K562 (cell line): ENCODE measurements at regions not wholly inside any gene's neighbourhood (a gene's known extent, or its start where the extent isn't known, plus 50 kb on each side); places are given as distances from the start of the nearest gene placed in this dataset.
"Not testable (repeated sequence)": the region's sequence is repeated elsewhere in the genome, so short reads cannot be mapped to it uniquely, and the experiment has no call there.

Source experiments
- ATAC-seq: fragments of 200-7000 bp; cut with Tn5 transposase; 3 replicates; pipeline ENCODE4 v1.9.1; 2020; ENCODE audit warnings: moderate library complexity
- BruUV-seq: library from RNA; stranded (reverse); fragments of 400-500 nt; replicated peaks from 2 replicates; lab custom pipeline; 2021; lab: Mats Ljungman, UMichigan
- CTCF ChIA-PET: fragments of 300-600 bp; formaldehyde crosslinking; extraction: SDS; loops from one replicate; lab custom pipeline; 2021; ENCODE audit warnings: low intra/inter-chr PET ratio; lab: Yijun Ruan, JAX
- POLR2A ChIA-PET: fragments of 300-600, 350-650 bp; sonication (Branson Sonifier 250); formaldehyde crosslinking; extraction: SDS; loops from one replicate; lab custom pipeline; 2021; ENCODE audit warnings: antibody characterized with exemption, inconsistent platforms; lab: Yijun Ruan, JAX
- DNase-seq, 4 experiments: peaks; one replicate each; pipeline versions ENCODE4 v3.0.0 to v3.0.0-alpha.2; 2011 to 2018; ENCODE audit warnings: low spot score in 3 of 4, mixed read lengths in 3 of 4; ENCODE audit errors: extremely low read depth in 1 of 4
- FAIRE-seq: peaks from 2 replicates; lab custom pipeline; 2011; peaks lifted over from hg19 to GRCh38; lab: Jason Lieb, UNC
- H2AFZ ChIP-seq: 2 replicates; pipeline ENCODE4 v1.6.0; 2011; ENCODE audit warnings: low read depth, low read length, control low read depth, inconsistent platforms
- H3K27ac ChIP-seq: fragments of 200-600 bp; 3 replicates; pipeline ENCODE4 v1.8.0; 2011; ENCODE audit warnings: low read depth, mild to moderate bottlenecking, control low read depth, inconsistent platforms, low read length, moderate library complexity, mixed read lengths; ENCODE audit errors: extremely low read depth
- H3K27me3 ChIP-seq, 2 experiments: fragments of 300-600 bp in 1 of 2; 2 replicates in 1 of 2; 3 replicates in 1 of 2; pipeline versions ENCODE4 v1.6.0 to v1.8.0; 2011; ENCODE audit warnings: inconsistent platforms in 2 of 2, low read length in 2 of 2, mild to moderate bottlenecking in 1 of 2, mixed read lengths in 1 of 2, moderate library complexity in 1 of 2; ENCODE audit not compliant: control insufficient read depth in 2 of 2, insufficient read depth in 2 of 2
- H3K36me3 ChIP-seq: fragments of 300-600 bp; 3 replicates; pipeline ENCODE4 v1.8.0; 2011; ENCODE audit warnings: mild to moderate bottlenecking, low read length, inconsistent platforms; ENCODE audit not compliant: control insufficient read depth, insufficient read depth
- H3K4me1 ChIP-seq, 2 experiments: fragments of 200-600 bp in 1 of 2; replicated peaks in 1 of 2; 2 replicates in 1 of 2; 3 replicates in 1 of 2; pipeline versions ENCODE4 v1.5.1 to v1.8.0; 2011; ENCODE audit warnings: inconsistent platforms in 2 of 2, low read length in 2 of 2, mild to moderate bottlenecking in 1 of 2, mixed read lengths in 1 of 2, moderate library complexity in 1 of 2; ENCODE audit not compliant: control insufficient read depth in 2 of 2, insufficient read depth in 2 of 2
- H3K4me2 ChIP-seq: 2 replicates; pipeline ENCODE4 v1.6.1; 2011; ENCODE audit warnings: low read length, control low read depth, inconsistent platforms, mixed read lengths; ENCODE audit not compliant: insufficient read depth
- H3K4me3 ChIP-seq: fragments of 200-600 bp; sonication (generic), shearing (Covaris generic); 2 replicates; pipeline ENCODE4 v1.5.1; 2016; ENCODE audit warnings: control low read depth, inconsistent platforms
- H3K79me2 ChIP-seq: fragments of 200-600 bp; 3 replicates; pipeline ENCODE4 v1.8.0; 2011; ENCODE audit warnings: low read length, inconsistent platforms; ENCODE audit not compliant: control insufficient read depth, insufficient read depth
- H3K9ac ChIP-seq, 2 experiments: 2 replicates each; pipeline versions ENCODE4 v1.6.0 to v1.6.1; 2011; ENCODE audit warnings: low read depth in 2 of 2, low read length in 2 of 2, control low read depth in 1 of 2, inconsistent platforms in 1 of 2, mild to moderate bottlenecking in 1 of 2, mixed read lengths in 1 of 2; ENCODE audit not compliant: insufficient read depth in 1 of 2
- H3K9me1 ChIP-seq: one replicate; pipeline ENCODE4 v1.6.0; 2011; ENCODE audit warnings: inconsistent platforms, mild to moderate bottlenecking, low read length, moderate library complexity; ENCODE audit not compliant: control insufficient read depth, insufficient read depth
- H3K9me3 ChIP-seq: replicated peaks from 2 replicates; pipeline ENCODE4 v1.5.1; 2011; ENCODE audit warnings: low read depth, low read length, inconsistent platforms; ENCODE audit not compliant: control insufficient read depth, insufficient read depth
- H4K20me1 ChIP-seq: replicated peaks from 2 replicates; pipeline ENCODE4 v1.6.1; 2011; ENCODE audit warnings: low read length, inconsistent platforms, mixed read lengths; ENCODE audit not compliant: control insufficient read depth, insufficient read depth
- BRD4 ChIP-seq: fragments of 200-600 bp; sonication (generic); IDR thresholded peaks from 2 replicates; pipeline ENCODE4 v1.6.1; 2017; ENCODE audit warnings: inconsistent platforms
- EWSR1 ChIP-seq: fragments of 450-650 bp; IDR thresholded peaks from 2 replicates; pipeline ENCODE4 v1.6.1; 2018; ENCODE audit warnings: borderline replicate concordance, mild to moderate bottlenecking, low read depth, moderate library complexity; ENCODE audit not compliant: partially characterized antibody
- NFYB ChIP-seq: IDR thresholded peaks from 2 replicates; pipeline ENCODE4 v1.6.1; 2011; ENCODE audit warnings: mild to moderate bottlenecking, moderate library complexity; ENCODE audit not compliant: insufficient read length; ENCODE audit errors: extremely low read depth
- PURB ChIP-seq: sonication (generic); formaldehyde crosslinking; IDR thresholded peaks from 2 replicates; pipeline ENCODE4 v1.9.0; 2021; ENCODE audit warnings: low read depth, mild to moderate bottlenecking, missing genetic modification reagents
- ZNF408 ChIP-seq: fragments of 250-450 bp; sonication (Bioruptor Pico); IDR thresholded peaks from 2 replicates; pipeline ENCODE4 v1.4.0; 2020; ENCODE audit warnings: low read depth, mild to moderate bottlenecking, moderate library complexity
- ZNF445 ChIP-seq: fragments of 250-450 bp; sonication (Bioruptor Pico); IDR thresholded peaks from 2 replicates; pipeline ENCODE4 v1.4.0; 2020; ENCODE audit warnings: low read depth, mild to moderate bottlenecking, moderate library complexity
- WGBS: fragments of 100-300 bp; shearing (Covaris generic); methylation state at CpG from one replicate; pipeline ENCODE4 v1.1.6; 2016; ENCODE audit warnings: low coverage, mixed read lengths; ENCODE audit not compliant: insufficient coverage; ENCODE audit errors: missing lambda C conversion rate; 5-methylcytosine and 5-hydroxymethylcytosine counted together
- in situ Hi-C: fragments of 300-500 bp; cut with MboI; formaldehyde crosslinking; loops from 4 replicates; pipeline ENCODE4 v1.15.0; 2018; ENCODE audit warnings: inconsistent platforms, mixed read lengths
- intact Hi-C: fragments of 100-400 bp; cut with micrococcal nuclease; formaldehyde crosslinking; loops from 2 replicates; pipeline ENCODE4 v1.14.2; 2022
- TF ChIP-seq, protein P1 (sequence below): fragments of 450-650 bp; IDR thresholded peaks from 2 replicates; pipeline ENCODE4 v1.6.1; 2016; ENCODE audit warnings: antibody characterized with exemption
- TF ChIP-seq, protein P2 (sequence below): fragments of 450-650 bp; IDR thresholded peaks from 2 replicates; pipeline ENCODE4 v1.7.0; 2016; ENCODE audit warnings: borderline replicate concordance
- TF ChIP-seq, protein P3 (sequence below): IDR thresholded peaks from 2 replicates; pipeline ENCODE4 v1.6.1; 2014; ENCODE audit warnings: antibody characterized with exemption
- TF ChIP-seq, protein P4 (sequence below): fragments of 250-450 bp; sonication (Bioruptor Pico); IDR thresholded peaks from 2 replicates; pipeline ENCODE4 v1.5.0; 2021

DNA sequence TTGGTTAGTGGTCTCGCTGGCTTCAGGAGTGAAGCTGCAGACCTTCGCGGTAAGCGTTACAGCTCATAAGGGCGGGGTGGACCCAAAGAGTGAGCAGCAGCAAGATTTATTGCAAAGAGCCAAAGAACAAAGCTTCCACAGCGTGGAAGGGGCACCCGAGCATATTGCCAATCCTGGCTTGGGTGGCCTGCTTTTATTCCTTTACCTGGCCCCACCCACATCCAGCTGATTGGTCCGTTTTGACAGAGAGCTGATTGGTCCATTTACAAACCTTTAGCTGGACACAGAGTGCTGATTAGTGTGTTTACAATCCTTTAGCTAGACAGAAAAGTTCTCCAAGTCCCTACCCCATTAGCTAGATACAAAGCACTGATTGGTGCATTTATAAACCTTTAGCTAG lies 69.0 kb upstream of the TOPAZ1 start:
- H3K9ac ChIP-seq, BruUV-seq, FAIRE-seq, H3K9me1 ChIP-seq, H3K36me3 ChIP-seq, in situ Hi-C loops, ATAC-seq, H2AFZ ChIP-seq, intact Hi-C loops, DNase-seq, H3K79me2 ChIP-seq, CTCF ChIA-PET, H3K4me3 ChIP-seq, H3K9me3 ChIP-seq, H3K4me1 ChIP-seq, H3K4me2 ChIP-seq, H4K20me1 ChIP-seq, H3K27ac ChIP-seq: not testable (repeated sequence)
- POLR2A ChIA-PET: interaction anchor here (0.6 kb wide), 2 partner anchors 15 to 193 kb away, joined by 3 to 4 read pairs; no protein-coding TSS in a partner anchor
- peak; percentile 78 for TF ChIP-seq NFYB
- WGBS: 19% methylated on average over 8 of the region's 8 CpGs
- H3K27me3 ChIP-seq: peaks cover 0 to 19% of the 10 kb centered on the region in 2 experiments; a peak in 3 of 5 replicates

DNA sequence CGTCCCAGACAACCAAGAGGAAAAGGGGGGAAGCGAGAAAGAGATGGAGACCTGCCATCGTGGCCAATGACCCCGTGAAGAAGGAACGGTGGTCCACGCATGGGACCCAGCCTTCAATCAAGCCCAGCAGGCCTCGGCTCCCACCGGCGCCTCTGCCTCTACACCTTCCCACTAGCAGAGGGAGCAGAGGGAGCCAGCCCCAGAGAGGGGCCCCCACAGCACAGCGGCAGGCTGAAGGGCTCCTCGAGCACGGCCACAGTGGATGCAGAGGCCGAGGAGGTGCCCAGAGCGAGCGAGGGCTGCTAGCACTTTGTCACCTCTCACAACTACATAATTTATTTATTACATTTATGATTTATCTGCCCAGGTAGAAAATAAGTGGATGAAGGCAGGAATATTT lies 68.4 kb upstream of the TOPAZ1 start:
- no peak overlapping the region for H3K4me2 ChIP-seq
- no peaks in the 10 kb centered on the region for H3K4me1 ChIP-seq
- 2% methylated on average over 15 of the region's 15 CpGs for WGBS
- H3K4me3 ChIP-seq: no peak overlapping the region
- H3K27ac ChIP-seq: no peak overlapping the region
- H3K79me2 ChIP-seq: no peaks in the 10 kb centered on the region
- ChIA-PET POLR2A (interaction anchor here (0.6 kb wide), 2 partner anchors 15 to 193 kb away, joined by 3 to 4 read pairs; no protein-coding TSS in a partner anchor), CTCF (no interaction called here)
- H3K36me3 ChIP-seq: no peaks in the 10 kb centered on the region
- H3K9me3 ChIP-seq: no peaks in the 10 kb centered on the region
- H3K27me3 ChIP-seq: peaks cover 0 to 19% of the 10 kb centered on the region in 2 experiments; a peak in 3 of 5 replicates
- BruUV-seq: no TSS peak
- TF ChIP-seq ZNF408 (CRISPR knock-in tag) (no peak), ZNF445 (CRISPR knock-in tag) (no peak), BRD4 (no peak), PURB (CRISPR knock-in tag) (no peak), EWSR1 (no peak)
- TF ChIP-seq, protein P1, sequence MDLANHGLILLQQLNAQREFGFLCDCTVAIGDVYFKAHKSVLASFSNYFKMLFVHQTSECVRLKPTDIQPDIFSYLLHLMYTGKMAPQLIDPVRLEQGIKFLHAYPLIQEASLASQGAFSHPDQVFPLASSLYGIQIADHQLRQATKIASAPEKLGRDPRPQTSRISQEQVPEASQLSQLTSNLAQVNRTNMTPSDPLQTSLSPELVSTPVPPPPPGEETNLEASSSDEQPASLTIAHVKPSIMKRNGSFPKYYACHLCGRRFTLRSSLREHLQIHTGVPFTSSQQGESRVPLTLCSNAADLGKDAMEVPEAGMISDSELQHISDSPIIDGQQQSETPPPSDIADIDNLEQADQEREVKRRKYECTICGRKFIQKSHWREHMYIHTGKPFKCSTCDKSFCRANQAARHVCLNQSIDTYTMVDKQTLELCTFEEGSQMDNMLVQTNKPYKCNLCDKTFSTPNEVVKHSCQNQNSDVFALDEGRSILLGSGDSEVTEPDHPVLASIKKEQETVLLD: no peak
- TF ChIP-seq, protein P2, sequence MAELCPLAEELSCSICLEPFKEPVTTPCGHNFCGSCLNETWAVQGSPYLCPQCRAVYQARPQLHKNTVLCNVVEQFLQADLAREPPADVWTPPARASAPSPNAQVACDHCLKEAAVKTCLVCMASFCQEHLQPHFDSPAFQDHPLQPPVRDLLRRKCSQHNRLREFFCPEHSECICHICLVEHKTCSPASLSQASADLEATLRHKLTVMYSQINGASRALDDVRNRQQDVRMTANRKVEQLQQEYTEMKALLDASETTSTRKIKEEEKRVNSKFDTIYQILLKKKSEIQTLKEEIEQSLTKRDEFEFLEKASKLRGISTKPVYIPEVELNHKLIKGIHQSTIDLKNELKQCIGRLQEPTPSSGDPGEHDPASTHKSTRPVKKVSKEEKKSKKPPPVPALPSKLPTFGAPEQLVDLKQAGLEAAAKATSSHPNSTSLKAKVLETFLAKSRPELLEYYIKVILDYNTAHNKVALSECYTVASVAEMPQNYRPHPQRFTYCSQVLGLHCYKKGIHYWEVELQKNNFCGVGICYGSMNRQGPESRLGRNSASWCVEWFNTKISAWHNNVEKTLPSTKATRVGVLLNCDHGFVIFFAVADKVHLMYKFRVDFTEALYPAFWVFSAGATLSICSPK: no peak
- TF ChIP-seq, protein P3, sequence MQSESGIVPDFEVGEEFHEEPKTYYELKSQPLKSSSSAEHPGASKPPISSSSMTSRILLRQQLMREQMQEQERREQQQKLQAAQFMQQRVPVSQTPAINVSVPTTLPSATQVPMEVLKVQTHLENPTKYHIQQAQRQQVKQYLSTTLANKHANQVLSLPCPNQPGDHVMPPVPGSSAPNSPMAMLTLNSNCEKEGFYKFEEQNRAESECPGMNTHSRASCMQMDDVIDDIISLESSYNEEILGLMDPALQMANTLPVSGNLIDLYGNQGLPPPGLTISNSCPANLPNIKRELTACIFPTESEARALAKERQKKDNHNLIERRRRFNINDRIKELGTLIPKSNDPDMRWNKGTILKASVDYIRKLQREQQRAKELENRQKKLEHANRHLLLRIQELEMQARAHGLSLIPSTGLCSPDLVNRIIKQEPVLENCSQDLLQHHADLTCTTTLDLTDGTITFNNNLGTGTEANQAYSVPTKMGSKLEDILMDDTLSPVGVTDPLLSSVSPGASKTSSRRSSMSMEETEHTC: no peak
- TF ChIP-seq, protein P4, sequence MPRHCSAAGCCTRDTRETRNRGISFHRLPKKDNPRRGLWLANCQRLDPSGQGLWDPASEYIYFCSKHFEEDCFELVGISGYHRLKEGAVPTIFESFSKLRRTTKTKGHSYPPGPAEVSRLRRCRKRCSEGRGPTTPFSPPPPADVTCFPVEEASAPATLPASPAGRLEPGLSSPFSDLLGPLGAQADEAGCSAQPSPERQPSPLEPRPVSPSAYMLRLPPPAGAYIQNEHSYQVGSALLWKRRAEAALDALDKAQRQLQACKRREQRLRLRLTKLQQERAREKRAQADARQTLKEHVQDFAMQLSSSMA (CRISPR knock-in tag): no peak
- H4K20me1 ChIP-seq: no peaks in the 10 kb centered on the region
- no peak for ATAC-seq
- in situ Hi-C loops: no loop called here
- no peak for FAIRE-seq
- DNase-seq: no peak
- intact Hi-C loops: no loop called here
- no peaks in the 10 kb centered on the region for H3K9me1 ChIP-seq
- no peak overlapping the region for H3K9ac ChIP-seq
- no peak overlapping the region for H2AFZ ChIP-seq
